OCI-LY7 (cell line): ENCODE measurements at regions not wholly inside any gene's neighbourhood (a gene's known extent, or its start where the extent isn't known, plus 50 kb on each side); places are given as distances from the start of the nearest gene placed in this dataset.
"Not testable (repeated sequence)": the region's sequence is repeated elsewhere in the genome, so short reads cannot be mapped to it uniquely, and the experiment has no call there.

Experiments used
- CTCF ChIP-seq: fragments of 200-600 bp; sonication (generic); conservative IDR thresholded peaks from 2 replicates; pipeline ENCODE4 v1.5.1; 2014; ENCODE audit warnings: mild to moderate bottlenecking, antibody characterized with exemption, low read length, moderate library complexity, mixed read lengths
- EZH2phosphoT487 ChIP-seq: fragments of 200-600 bp; sonication (generic); IDR thresholded peaks from 2 replicates; pipeline ENCODE4 v1.6.1; 2018; ENCODE audit warnings: low read depth, borderline replicate concordance, mild to moderate bottlenecking, mixed run types, antibody characterized with exemption, low read length, moderate library complexity, mixed read lengths

DNA sequence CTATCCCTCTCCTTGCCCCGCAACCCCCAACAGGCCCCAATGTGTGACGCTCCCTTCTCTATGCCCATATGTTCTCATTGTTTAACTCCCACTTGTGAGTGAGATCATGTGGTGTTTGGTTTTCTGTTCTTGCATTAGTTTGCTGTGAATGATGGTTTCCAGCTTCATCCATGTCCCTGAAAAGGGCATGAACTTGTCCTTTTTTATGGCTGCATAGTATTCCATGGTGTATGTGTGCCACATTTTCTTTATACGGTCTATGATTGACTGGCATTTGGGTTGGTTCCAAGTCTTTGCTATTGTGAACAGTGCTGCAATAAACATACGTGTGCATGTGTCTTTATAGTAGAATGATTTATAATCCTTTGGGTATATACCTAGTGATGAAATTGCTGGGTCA is 807.6 kb downstream of the ANKRD7 start:
- not testable (repeated sequence) for TF ChIP-seq CTCF, EZH2phosphoT487
